ENCODE measurements at regions not wholly inside any gene's neighbourhood (a gene's known extent, or its start where the extent isn't known, plus 50 kb on each side); places are given as distances from the start of the nearest gene placed in this dataset.
"Not testable (repeated sequence)": the region's sequence is repeated elsewhere in the genome, so short reads cannot be mapped to it uniquely, and the experiment has no call there.

- peak; percentile 11 for DNase-seq (ENCODE audit: low read depth, low spot score)
- ChIA-PET POLR2A (interaction anchor here (0.7 kb wide), 1 partner anchor 232 kb away, joined by 5 read pairs; no protein-coding TSS in a partner anchor), CTCF (no interaction called here)
- TF ChIP-seq CTCF (IDR thresholded peaks at IDR 0.05; ENCODE audit: low read depth, low read length), result no peak
- Histone ChIP-seq H3K9me3 (ENCODE audit: control insufficient read depth, insufficient read depth, low read length) (no peaks in the 10 kb centered on the region), H3K27ac (ENCODE audit: low read depth, low read length) (peak overlapping the region; percentile 31), H3K4me3 (ENCODE audit: low read depth, low read length) (no peak overlapping the region), H3K27me3 (ENCODE audit: control insufficient read depth, insufficient read depth, low read length) (no peaks in the 10 kb centered on the region)
Observed at GRCh38 chr13:89514534-89515312, 1832.8 kb upstream of the MIR17HG start.

- ChIA-PET POLR2A (no interaction called here), CTCF (no interaction called here)
- no peaks in the 10 kb centered on the region for H3K27me3 ChIP-seq (ENCODE audit: control insufficient read depth, insufficient read depth, low read length)
Observed at GRCh38 chr13:89515948-89516347, 1831.5 kb upstream of the MIR17HG start.

GRCh38 chr13:89518289-89519077 lies 1829.0 kb upstream of the MIR17HG start:
- TF ChIP-seq CTCF (IDR thresholded peaks at IDR 0.05; ENCODE audit: low read depth, low read length), result no peak
- no peak overlapping the region for H3K27ac ChIP-seq (ENCODE audit: low read depth, low read length)
- no peaks in the 10 kb centered on the region for H3K27me3 ChIP-seq (ENCODE audit: control insufficient read depth, insufficient read depth, low read length)
- no peaks in the 10 kb centered on the region for H3K9me3 ChIP-seq (ENCODE audit: control insufficient read depth, insufficient read depth, low read length)
- POLR2A ChIA-PET, result no interaction called here
- DNase-seq (ENCODE audit: low read depth, low spot score), result no peak
- no peak overlapping the region for H3K4me3 ChIP-seq (ENCODE audit: low read depth, low read length)
- CTCF ChIA-PET, result no interaction called here

More at GRCh38 chr13:89515948-89516347, 1831.5 kb upstream of the MIR17HG start:
- no peak for DNase-seq (ENCODE audit: low read depth, low spot score)
- TF ChIP-seq CTCF (IDR thresholded peaks at IDR 0.05; ENCODE audit: low read depth, low read length), result no peak
- no peaks in the 10 kb centered on the region for H3K9me3 ChIP-seq (ENCODE audit: control insufficient read depth, insufficient read depth, low read length)
- no peak overlapping the region for H3K4me3 ChIP-seq (ENCODE audit: low read depth, low read length)
- no peak overlapping the region for H3K27ac ChIP-seq (ENCODE audit: low read depth, low read length)

GRCh38 chr13:89520468-89520867 lies 1827.0 kb upstream of the MIR17HG start:
- Histone ChIP-seq H3K27me3 (ENCODE audit: control insufficient read depth, insufficient read depth, low read length) (no peaks in the 10 kb centered on the region), H3K4me3 (ENCODE audit: low read depth, low read length) (no peak overlapping the region), H3K27ac (ENCODE audit: low read depth, low read length) (no peak overlapping the region), H3K9me3 (ENCODE audit: control insufficient read depth, insufficient read depth, low read length) (no peaks in the 10 kb centered on the region)
- POLR2A ChIA-PET, result no interaction called here
- no peak for DNase-seq (ENCODE audit: low read depth, low spot score)
- TF ChIP-seq CTCF (IDR thresholded peaks at IDR 0.05; ENCODE audit: low read depth, low read length), result no peak
- CTCF ChIA-PET, result no interaction called here

GRCh38 chr13:89521672-89522071 lies 1825.8 kb upstream of the MIR17HG start:
- POLR2A ChIA-PET; H3K4me3 ChIP-seq (ENCODE audit: low read depth, low read length); DNase-seq (ENCODE audit: low read depth, low spot score): not testable (repeated sequence)

More at GRCh38 chr13:89521672-89522071, 1825.8 kb upstream of the MIR17HG start:
- H3K27me3 ChIP-seq (ENCODE audit: control insufficient read depth, insufficient read depth, low read length); H3K27ac ChIP-seq (ENCODE audit: low read depth, low read length); H3K9me3 ChIP-seq (ENCODE audit: control insufficient read depth, insufficient read depth, low read length); CTCF ChIA-PET: not testable (repeated sequence)

All from AG04450 (cell line).